Transverse colon (tissue), 4 donors: ENCODE measurements at regions not wholly inside any gene's neighbourhood (a gene's known extent, or its start where the extent isn't known, plus 50 kb on each side); places are given as distances from the start of the nearest gene placed in this dataset.

Experiments
- POLR2A ChIP-seq: fragments of 450-650 bp; IDR thresholded peaks from one replicate; pipeline ENCODE4 v1.6.1; 2016; ENCODE audit warnings: antibody characterized with exemption, mild to moderate bottlenecking, moderate library complexity
- POLR2AphosphoS5 ChIP-seq, 3 donors: sonication (generic); formaldehyde crosslinking; IDR thresholded peaks; one replicate each; pipeline ENCODE4 v1.6.1; 2016; ENCODE audit warnings: antibody characterized with exemption in 3 of 3
- TF ChIP-seq, protein P1 (sequence below), 5 experiments: fragments of 200-600 bp in 3 of 5; fragments of 450-650 bp in 2 of 5; sonication (generic) in 3 of 5; IDR thresholded peaks; 1 replicate in 2 of 5; 2 replicates in 3 of 5; pipeline ENCODE4 v1.5.1; 2016 to 2017; ENCODE audit warnings: antibody characterized with exemption in 5 of 5, inconsistent platforms in 3 of 5, mild to moderate bottlenecking in 2 of 5, moderate library complexity in 1 of 5

DNA sequence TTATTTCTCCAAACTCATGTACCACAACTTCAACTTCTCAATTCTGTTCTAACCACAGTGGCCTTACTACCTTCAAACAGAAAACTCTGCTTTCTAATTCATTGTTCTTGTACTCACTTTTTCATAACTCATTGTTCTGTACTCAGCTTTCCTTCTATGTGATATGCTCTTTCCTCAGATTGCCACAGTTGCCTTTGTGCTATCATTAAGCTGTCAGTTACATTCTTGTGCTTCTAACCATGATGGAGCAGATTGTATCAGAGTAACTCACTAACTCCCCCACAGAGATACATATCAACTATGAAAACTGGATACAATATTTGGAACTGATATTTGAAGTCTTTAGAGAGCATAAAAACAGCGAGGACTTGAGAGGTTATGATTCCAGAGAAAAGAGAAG, 1213.7 kb downstream of the KCNT2 start:
- TF ChIP-seq, protein P1, sequence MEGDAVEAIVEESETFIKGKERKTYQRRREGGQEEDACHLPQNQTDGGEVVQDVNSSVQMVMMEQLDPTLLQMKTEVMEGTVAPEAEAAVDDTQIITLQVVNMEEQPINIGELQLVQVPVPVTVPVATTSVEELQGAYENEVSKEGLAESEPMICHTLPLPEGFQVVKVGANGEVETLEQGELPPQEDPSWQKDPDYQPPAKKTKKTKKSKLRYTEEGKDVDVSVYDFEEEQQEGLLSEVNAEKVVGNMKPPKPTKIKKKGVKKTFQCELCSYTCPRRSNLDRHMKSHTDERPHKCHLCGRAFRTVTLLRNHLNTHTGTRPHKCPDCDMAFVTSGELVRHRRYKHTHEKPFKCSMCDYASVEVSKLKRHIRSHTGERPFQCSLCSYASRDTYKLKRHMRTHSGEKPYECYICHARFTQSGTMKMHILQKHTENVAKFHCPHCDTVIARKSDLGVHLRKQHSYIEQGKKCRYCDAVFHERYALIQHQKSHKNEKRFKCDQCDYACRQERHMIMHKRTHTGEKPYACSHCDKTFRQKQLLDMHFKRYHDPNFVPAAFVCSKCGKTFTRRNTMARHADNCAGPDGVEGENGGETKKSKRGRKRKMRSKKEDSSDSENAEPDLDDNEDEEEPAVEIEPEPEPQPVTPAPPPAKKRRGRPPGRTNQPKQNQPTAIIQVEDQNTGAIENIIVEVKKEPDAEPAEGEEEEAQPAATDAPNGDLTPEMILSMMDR (IDR thresholded peaks at IDR 0.05): no peak
- TF ChIP-seq POLR2A: no peak
- no peak for TF ChIP-seq POLR2AphosphoS5 (IDR thresholded peaks at IDR 0.05)
